ENCODE measurements at regions not wholly inside any gene's neighbourhood (a gene's known extent, or its start where the extent isn't known, plus 50 kb on each side); places are given as distances from the start of the nearest gene placed in this dataset.

DNA sequence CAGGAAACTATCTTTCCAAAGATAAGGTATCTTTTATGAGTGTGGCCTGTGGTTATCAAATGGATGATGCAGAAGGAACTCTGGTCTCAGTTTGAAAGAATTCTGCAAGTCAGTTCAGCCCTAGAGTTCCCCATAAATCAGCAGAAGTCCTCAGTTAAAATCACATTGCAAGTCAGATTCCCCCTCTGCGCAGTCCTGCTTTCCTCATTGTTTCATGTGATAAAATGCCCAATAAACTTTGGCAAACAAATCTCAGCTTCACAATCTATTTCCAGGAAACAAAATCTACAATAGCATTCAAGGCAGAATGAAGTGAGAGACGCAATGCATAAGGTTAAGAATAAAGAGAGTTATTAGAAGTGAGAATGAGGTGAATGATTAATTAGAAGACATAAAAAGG lies 216.3 kb upstream of the KLHL1 start:
- Mint-ChIP-seq H3K36me3 (ENCODE audit: low read depth) (no peaks in the 10 kb centered on the region), H3K27ac (no peak overlapping the region), H3K27me3 (ENCODE audit: low read depth) (no peaks in the 10 kb centered on the region), H3K4me3 (ENCODE audit: low read depth) (no peak overlapping the region), H3K4me1 (ENCODE audit: low read depth) (no peaks in the 10 kb centered on the region), H3K9me3 (peaks cover 6% of the 10 kb centered on the region)
- no peak for DNase-seq (ENCODE audit: low spot score)
- intact Hi-C loops (cut with micrococcal nuclease), result no loop called here

DNA sequence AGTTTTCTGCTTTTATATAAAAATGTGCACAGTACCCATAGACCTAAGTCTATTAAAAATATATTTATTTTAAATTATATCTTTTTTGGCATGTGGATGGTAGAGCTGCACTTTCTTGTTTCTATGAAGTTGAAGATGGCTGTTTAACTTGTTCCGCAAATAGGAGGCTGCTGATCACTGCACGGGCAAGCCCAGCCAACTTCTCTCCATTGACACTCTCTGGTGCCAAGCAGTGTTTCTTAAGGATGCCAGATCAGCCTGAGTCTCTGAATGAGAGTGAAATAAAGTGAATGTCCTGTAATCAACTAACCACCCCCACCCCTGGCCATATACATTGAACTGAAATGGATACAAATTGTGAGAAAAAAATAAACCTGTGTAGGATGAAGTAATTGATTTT lies 202.9 kb upstream of the KLHL1 start:
- Mint-ChIP-seq H3K36me3 (ENCODE audit: low read depth) (no peaks in the 10 kb centered on the region), H3K4me1 (ENCODE audit: low read depth) (no peaks in the 10 kb centered on the region), H3K4me3 (ENCODE audit: low read depth) (no peak overlapping the region), H3K9me3 (peaks cover 11% of the 10 kb centered on the region), H3K27ac (no peak overlapping the region), H3K27me3 (ENCODE audit: low read depth) (no peaks in the 10 kb centered on the region)
- intact Hi-C loops (cut with micrococcal nuclease), result no loop called here
- no peak for DNase-seq (ENCODE audit: low spot score)

DNA sequence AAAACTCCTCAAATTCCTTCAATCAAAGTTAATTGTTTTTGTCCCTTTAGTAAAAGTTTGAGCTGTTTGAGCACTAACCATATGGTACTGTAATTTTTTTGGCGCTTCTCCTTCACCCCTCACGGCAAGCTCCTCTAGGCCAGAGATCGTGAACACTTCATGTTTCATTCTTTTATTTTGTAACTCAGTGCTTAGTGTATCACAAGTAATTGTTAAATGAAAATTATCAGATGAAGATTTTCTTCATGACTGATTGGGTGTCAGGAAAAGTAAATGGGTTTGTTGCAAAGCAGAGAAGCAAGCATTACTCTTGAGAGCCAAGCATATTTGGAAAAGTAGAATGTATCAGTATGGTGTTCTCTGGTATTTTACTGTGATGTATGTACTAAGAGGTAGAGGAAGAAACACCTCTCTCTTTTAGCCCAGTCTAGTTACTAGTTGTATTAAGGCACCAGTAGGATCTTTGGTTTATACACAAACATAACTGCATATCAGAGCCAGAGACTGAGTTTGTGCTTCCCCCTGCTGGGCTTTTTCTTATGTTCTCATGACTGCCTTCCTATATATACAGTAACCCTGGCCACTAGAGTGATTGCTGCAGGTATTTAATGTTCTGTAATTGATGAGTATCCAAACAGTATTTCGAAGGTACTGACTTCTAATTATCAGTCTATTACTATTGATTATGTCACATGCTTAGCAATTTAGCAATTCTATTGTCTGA lies 202.3 kb upstream of the KLHL1 start:
- intact Hi-C loops (cut with micrococcal nuclease), result no loop called here
- Mint-ChIP-seq H3K4me3 (ENCODE audit: low read depth) (no peak overlapping the region), H3K27me3 (ENCODE audit: low read depth) (no peaks in the 10 kb centered on the region), H3K36me3 (ENCODE audit: low read depth) (no peaks in the 10 kb centered on the region), H3K9me3 (peaks cover 11% of the 10 kb centered on the region), H3K27ac (no peak overlapping the region), H3K4me1 (ENCODE audit: low read depth) (no peaks in the 10 kb centered on the region)
- DNase-seq (ENCODE audit: low spot score), result no peak

DNA sequence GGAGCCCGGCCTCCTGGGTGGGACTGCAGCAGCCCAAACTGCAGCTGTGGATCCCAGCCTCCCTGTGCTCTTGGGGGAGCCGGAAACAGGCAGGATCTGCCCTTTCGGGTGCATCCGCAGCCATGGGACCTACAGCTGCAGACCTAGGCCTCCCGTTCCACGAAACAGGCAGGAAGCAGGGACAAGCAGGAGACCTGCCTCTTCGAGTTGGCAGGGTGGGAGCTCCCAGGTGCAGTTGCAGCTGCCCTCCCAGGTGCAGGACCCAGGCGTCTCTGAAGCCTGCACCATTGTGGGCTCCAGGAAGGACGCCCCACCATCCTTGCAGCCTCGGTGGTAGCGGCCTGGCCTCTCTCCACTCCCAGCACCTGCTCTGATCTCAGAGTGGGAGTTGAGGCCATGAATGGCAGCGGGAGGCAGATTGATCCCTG lies 189.0 kb upstream of the KLHL1 start:
- H3K27ac Mint-ChIP-seq, result no peak overlapping the region
- intact Hi-C loops (cut with micrococcal nuclease), result no loop called here
- no peak for DNase-seq (ENCODE audit: low spot score)
- no peaks in the 10 kb centered on the region for H3K36me3 Mint-ChIP-seq (ENCODE audit: low read depth)
- H3K27me3 Mint-ChIP-seq (ENCODE audit: low read depth), result no peaks in the 10 kb centered on the region
- H3K4me3 Mint-ChIP-seq (ENCODE audit: low read depth), result no peak overlapping the region
- H3K4me1 Mint-ChIP-seq (ENCODE audit: low read depth), result no peaks in the 10 kb centered on the region
- H3K9me3 Mint-ChIP-seq, result peaks cover 45% of the 10 kb centered on the region

DNA sequence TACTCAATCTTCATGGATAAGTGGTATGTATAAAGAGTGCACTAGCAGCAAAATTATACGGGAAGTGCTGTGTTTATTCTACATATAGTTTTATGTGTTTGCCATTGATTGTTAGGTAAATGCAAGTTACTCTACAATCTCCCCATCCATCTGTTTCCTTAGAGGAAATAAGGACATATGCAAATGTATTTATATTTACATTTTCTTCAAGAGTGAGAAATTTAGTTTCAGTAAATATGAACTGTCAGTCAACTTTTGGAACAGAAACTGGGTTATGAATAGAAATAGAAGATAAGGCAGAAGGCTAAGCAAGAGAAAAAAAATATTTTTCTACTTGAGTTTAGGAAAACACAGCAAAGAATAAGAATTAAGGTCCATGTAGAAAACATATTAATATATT lies 176.1 kb upstream of the KLHL1 start:
- Mint-ChIP-seq H3K4me3 (ENCODE audit: low read depth) (no peak overlapping the region), H3K36me3 (ENCODE audit: low read depth) (no peaks in the 10 kb centered on the region), H3K4me1 (ENCODE audit: low read depth) (no peaks in the 10 kb centered on the region), H3K9me3 (peaks cover 39% of the 10 kb centered on the region), H3K27me3 (ENCODE audit: low read depth) (no peaks in the 10 kb centered on the region), H3K27ac (no peak overlapping the region)
- DNase-seq (ENCODE audit: low spot score), result no peak
- intact Hi-C loops (cut with micrococcal nuclease), result no loop called here

DNA sequence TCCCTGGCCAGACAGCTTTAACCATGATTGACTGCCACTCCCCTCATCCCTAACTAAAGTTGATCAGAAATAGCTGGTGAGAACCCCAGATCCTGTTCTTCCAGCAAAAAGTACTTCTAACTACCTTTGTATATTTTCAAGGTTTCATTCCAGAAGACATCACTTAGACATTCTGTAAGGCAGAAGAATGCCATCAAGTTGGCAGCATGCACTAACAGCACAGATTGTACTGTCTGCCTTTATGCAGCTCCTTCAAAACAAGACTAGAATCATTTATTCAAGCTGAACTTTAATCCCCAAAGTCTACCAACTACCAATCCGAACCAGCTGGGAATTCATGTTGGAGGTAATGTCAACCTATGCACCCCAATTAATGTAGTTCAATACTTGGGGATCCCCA lies 167.6 kb upstream of the KLHL1 start:
- intact Hi-C loops (cut with micrococcal nuclease), result no loop called here
- Mint-ChIP-seq H3K4me1 (ENCODE audit: low read depth) (no peaks in the 10 kb centered on the region), H3K4me3 (ENCODE audit: low read depth) (no peak overlapping the region), H3K36me3 (ENCODE audit: low read depth) (no peaks in the 10 kb centered on the region), H3K27me3 (ENCODE audit: low read depth) (no peaks in the 10 kb centered on the region), H3K9me3 (peaks cover 14% of the 10 kb centered on the region), H3K27ac (no peak overlapping the region)
- no peak for DNase-seq (ENCODE audit: low spot score)

DNA sequence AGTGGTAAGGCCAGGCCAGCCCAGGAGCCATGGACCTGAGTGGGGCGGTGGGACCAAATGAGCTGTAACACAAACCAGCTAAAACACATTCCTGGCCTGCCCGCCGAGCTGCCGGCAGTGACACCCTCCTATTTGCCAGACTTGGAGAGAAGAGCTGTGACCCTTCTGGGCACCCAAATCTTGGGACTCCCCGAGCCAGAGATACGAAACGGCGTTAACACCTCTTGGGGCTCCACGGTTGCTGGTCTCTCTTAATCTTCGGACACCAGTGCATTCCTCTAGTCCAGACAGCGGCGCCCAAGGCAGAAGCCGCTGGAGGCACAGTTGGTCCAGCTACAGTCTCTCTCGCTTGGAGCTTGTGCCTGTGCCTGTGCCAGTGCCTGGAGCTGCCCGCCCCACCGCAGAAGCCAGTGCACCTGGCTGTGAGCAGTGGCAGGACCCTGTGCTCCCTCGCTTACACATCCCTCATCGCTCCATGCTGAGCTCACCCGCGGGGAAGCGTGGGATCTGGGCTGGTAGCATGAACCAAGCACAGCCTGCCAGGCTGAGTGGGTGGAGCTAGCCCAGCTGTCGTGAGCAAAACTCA lies 147.2 kb upstream of the KLHL1 start:
- no peak overlapping the region for H3K27ac Mint-ChIP-seq
- H3K9me3 Mint-ChIP-seq, result peaks cover 43% of the 10 kb centered on the region
- intact Hi-C loops (cut with micrococcal nuclease), result no loop called here
- H3K27me3 Mint-ChIP-seq (ENCODE audit: low read depth), result no peaks in the 10 kb centered on the region
- H3K4me1 Mint-ChIP-seq (ENCODE audit: low read depth), result no peaks in the 10 kb centered on the region
- no peaks in the 10 kb centered on the region for H3K36me3 Mint-ChIP-seq (ENCODE audit: low read depth)
- no peak overlapping the region for H3K4me3 Mint-ChIP-seq (ENCODE audit: low read depth)
- no peak for DNase-seq (ENCODE audit: low spot score)

DNA sequence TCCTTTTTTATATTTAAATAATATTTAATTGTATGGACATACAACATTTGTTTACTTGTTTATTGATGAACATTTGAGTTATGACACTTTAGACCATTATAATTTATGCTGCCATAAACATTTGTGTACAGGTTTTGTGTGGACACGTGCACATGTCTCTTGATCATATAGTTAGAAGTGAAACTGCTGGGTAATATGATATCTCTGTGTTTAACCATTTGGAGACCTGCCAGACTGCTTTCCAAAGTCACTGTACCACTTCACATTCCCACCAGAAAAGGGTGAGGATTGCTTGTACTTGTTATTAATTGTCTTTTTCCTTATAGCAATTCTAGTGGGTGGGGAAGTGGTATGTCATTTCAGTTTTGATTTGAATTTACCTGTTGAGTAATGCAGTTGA lies 145.6 kb upstream of the KLHL1 start:
- Mint-ChIP-seq H3K4me3 (ENCODE audit: low read depth) (no peak overlapping the region), H3K36me3 (ENCODE audit: low read depth) (no peaks in the 10 kb centered on the region), H3K27ac (no peak overlapping the region), H3K9me3 (peaks cover 47% of the 10 kb centered on the region), H3K4me1 (ENCODE audit: low read depth) (no peaks in the 10 kb centered on the region), H3K27me3 (ENCODE audit: low read depth) (no peaks in the 10 kb centered on the region)
- DNase-seq (ENCODE audit: low spot score), result no peak
- intact Hi-C loops (cut with micrococcal nuclease), result no loop called here

DNA sequence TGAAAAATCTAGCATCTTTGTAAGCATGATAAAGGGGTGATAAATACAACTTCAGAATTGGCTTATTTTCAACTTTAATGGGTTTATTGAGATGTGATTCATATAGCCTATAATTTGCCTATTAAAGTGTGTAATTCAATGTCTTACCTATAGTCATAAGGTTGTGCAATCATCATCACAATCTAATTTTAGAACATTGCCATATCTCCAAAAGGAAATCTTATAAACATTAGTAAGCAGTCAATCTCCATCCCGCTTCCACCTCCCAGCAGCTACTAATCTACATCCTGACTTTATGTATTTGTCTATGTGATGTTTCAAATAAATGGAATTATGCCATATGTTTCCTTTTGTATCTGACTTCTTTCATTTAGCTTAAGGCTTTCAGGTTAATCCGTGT lies 145.2 kb upstream of the KLHL1 start:
- H3K36me3 Mint-ChIP-seq (ENCODE audit: low read depth), result no peaks in the 10 kb centered on the region
- peaks cover 49% of the 10 kb centered on the region for H3K9me3 Mint-ChIP-seq
- H3K4me1 Mint-ChIP-seq (ENCODE audit: low read depth), result no peaks in the 10 kb centered on the region
- intact Hi-C loops (cut with micrococcal nuclease), result no loop called here
- DNase-seq (ENCODE audit: low spot score), result no peak
- H3K4me3 Mint-ChIP-seq (ENCODE audit: low read depth), result no peak overlapping the region
- no peak overlapping the region for H3K27ac Mint-ChIP-seq
- no peaks in the 10 kb centered on the region for H3K27me3 Mint-ChIP-seq (ENCODE audit: low read depth)

DNA sequence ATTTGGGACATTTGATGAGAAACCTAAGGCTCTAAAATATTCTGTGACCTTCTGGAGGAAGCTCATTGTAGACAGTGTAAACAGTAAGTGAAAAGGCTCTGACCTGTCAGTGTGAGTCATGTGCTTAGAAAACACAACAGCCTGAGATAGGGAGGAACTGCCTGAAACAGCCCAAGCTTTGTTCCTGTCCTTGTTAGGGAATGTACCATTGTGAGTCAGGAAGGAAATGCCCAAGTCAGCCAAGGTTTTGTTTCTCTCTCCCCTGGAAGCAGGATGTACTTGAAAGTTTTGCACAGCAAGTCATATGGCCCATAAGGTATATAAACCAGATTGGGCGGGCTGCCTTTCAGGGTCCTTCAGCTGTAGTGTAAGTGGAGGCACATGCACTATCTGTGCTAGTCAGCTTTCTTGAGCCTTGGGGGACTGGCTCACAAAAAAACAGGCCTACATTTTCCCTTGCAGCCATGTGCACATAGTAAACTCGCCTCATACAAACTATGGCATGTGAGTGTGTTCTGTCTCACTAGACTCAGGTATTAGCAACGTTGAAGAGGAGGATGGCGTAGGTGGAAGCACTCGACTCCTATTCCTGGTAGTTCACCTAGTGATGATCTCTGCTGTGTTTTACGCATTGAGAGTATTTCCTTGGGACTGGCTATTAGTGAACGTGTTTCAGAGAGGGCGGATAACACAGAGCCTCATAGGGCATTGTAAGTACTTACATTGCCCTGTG lies 141.2 kb upstream of the KLHL1 start:
- DNase-seq (ENCODE audit: low spot score), result no peak
- Mint-ChIP-seq H3K27me3 (ENCODE audit: low read depth) (no peaks in the 10 kb centered on the region), H3K36me3 (ENCODE audit: low read depth) (no peaks in the 10 kb centered on the region), H3K4me1 (ENCODE audit: low read depth) (no peaks in the 10 kb centered on the region), H3K4me3 (ENCODE audit: low read depth) (no peak overlapping the region), H3K9me3 (peaks cover 39% of the 10 kb centered on the region), H3K27ac (no peak overlapping the region)
- intact Hi-C loops (cut with micrococcal nuclease), result no loop called here

DNA sequence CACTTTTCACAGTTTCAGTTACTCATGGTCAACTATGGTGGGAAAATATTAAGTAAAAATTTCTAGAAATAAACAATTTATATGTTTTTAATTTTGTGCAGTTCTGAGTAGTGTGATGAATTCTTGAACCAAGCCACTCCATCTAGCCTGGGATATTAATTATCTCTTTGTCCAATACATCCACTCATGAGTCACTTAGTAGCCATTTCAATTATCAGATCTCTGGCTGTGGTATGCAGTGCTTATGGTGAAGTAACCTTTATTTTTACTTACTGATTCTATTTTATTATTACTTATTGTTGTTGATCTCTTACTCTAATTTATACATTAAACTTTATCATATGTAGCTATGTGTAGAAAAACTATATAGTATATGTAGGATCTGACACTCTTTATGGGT lies 128.9 kb upstream of the KLHL1 start:
- Mint-ChIP-seq H3K27me3 (ENCODE audit: low read depth) (no peaks in the 10 kb centered on the region), H3K36me3 (ENCODE audit: low read depth) (no peaks in the 10 kb centered on the region), H3K27ac (no peak overlapping the region), H3K4me1 (ENCODE audit: low read depth) (no peaks in the 10 kb centered on the region), H3K9me3 (peaks cover 18% of the 10 kb centered on the region), H3K4me3 (ENCODE audit: low read depth) (no peak overlapping the region)
- no peak for DNase-seq (ENCODE audit: low spot score)
- intact Hi-C loops (cut with micrococcal nuclease), result no loop called here

DNA sequence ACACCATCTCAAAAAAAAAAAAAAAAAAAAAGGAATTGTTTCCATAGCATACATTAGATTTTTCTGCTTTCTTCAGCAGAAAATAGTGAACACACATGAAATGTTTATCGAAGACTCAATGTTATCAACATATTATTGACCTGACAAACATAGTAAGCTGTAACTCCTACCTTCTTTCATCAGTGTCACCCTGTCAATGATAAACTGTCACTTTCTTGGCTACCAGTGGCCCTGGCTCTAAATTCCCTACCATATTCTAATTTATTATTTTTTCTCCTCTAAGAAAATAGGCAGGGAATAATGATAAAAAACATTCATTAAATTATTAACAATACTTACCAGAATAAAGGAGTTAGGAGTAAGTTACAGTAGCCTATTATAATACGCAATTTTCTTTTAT lies 127.3 kb upstream of the KLHL1 start:
- H3K27me3 Mint-ChIP-seq (ENCODE audit: low read depth), result no peaks in the 10 kb centered on the region
- H3K4me1 Mint-ChIP-seq (ENCODE audit: low read depth), result no peaks in the 10 kb centered on the region
- no peaks in the 10 kb centered on the region for H3K36me3 Mint-ChIP-seq (ENCODE audit: low read depth)
- intact Hi-C loops (cut with micrococcal nuclease), result no loop called here
- DNase-seq (ENCODE audit: low spot score), result no peak
- no peak overlapping the region for H3K4me3 Mint-ChIP-seq (ENCODE audit: low read depth)
- H3K27ac Mint-ChIP-seq, result no peak overlapping the region
- peaks cover 21% of the 10 kb centered on the region for H3K9me3 Mint-ChIP-seq

DNA sequence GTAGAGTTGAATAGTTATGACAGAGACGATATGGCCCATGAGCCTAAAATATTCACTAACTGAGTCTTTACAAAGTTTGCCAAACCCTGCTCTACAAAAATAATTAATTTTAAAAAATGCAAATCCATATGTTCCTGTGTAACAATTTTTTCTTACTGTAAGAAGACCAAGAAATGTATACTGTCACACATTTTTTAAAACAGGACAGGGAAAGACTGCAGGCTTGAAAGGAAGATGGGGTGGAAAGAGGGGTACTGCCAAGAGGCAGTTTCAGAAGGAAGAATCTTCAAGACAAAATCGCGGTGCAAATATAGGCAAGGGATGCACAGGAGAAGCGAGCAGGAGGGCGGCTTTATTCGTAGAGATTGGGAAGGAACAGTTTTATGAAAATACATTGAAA lies 115.7 kb upstream of the KLHL1 start:
- Mint-ChIP-seq H3K27ac (no peak overlapping the region), H3K27me3 (ENCODE audit: low read depth) (no peaks in the 10 kb centered on the region), H3K36me3 (ENCODE audit: low read depth) (no peaks in the 10 kb centered on the region), H3K4me1 (ENCODE audit: low read depth) (no peaks in the 10 kb centered on the region), H3K9me3 (peaks cover 22% of the 10 kb centered on the region), H3K4me3 (ENCODE audit: low read depth) (no peak overlapping the region)
- DNase-seq (ENCODE audit: low spot score), result no peak
- intact Hi-C loops (cut with micrococcal nuclease), result no loop called here

All from activated T-helper 2 cell treated with anti-CD3 and anti-CD28 coated beads, Interferon-gamma antibody, Interleukin-2, Interleukin-4, amounts not matched to agents 10 μg/mL and 5 μg/mL and 100 μg/mL, durations not matched to agents 14 hours and 24 hours and 36 hours (primary cell).